GM21526 (cell line): ENCODE measurements at regions not wholly inside any gene's neighbourhood (a gene's known extent, or its start where the extent isn't known, plus 50 kb on each side); places are given as distances from the start of the nearest gene placed in this dataset.

Source experiments
- ATAC-seq: cut with Tn5 transposase; IDR thresholded peaks from one replicate; pipeline ENCODE4 v1.9.1; 2021; ENCODE audit warnings: moderate library complexity; ENCODE audit not compliant: unreplicated experiment, low FRiP score

DNA sequence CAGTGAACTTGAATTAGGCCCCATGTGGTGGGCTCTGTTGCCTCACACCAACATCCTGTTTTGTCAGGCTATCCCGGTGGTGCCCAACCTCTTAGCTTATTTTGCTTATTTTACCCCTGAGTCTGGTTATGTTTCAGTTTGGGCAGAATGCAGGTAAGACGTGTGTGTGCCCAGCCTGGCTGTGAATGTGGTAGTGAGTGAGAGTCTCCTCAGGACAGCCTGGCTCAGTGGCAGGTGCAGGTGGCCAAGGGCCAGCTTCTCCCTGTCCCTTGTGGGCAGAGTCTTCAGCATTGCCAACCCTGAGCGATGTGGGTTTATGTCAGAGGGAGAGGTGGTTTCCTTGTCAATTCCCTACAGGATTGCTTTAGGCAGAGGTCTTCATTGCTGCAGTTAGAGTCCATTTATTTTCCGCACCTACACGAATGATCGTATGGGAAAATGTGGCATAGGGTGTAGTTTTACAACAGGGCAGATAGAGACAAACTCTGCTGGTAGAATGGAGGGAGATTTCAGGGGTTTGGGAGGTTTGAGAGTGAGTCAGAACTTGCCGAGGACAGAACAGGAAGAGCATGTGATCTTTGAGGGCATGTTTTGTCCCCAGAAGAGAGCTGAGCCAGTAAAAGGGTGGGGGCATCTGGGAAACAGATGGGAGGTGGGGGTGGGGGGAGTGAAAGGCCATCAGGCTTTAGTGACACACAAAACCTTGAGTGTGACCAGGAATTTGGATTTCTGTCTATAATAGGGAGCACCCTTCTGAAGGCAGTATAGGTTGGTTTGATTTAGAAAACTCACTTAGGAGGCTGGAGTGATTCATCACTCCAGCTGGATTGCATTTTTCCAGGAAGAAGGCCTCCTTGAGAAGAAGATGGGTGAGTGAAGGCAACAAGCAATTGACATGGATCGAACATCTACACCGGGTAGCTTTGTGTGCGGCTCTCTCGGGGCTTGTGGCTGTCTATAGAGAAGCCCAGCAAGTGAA is 156.2 kb upstream of the CELF4 start:
- no peak for ATAC-seq

GRCh38 chr18:37720663-37721062 is 155.1 kb upstream of the CELF4 start:
- no peak for ATAC-seq

- no peak for ATAC-seq
These were observed 152.1 kb upstream of the CELF4 start for GRCh38 chr18:37717656-37718055.

GRCh38 chr18:37717098-37717497 is 151.5 kb upstream of the CELF4 start:
- ATAC-seq, result no peak

DNA sequence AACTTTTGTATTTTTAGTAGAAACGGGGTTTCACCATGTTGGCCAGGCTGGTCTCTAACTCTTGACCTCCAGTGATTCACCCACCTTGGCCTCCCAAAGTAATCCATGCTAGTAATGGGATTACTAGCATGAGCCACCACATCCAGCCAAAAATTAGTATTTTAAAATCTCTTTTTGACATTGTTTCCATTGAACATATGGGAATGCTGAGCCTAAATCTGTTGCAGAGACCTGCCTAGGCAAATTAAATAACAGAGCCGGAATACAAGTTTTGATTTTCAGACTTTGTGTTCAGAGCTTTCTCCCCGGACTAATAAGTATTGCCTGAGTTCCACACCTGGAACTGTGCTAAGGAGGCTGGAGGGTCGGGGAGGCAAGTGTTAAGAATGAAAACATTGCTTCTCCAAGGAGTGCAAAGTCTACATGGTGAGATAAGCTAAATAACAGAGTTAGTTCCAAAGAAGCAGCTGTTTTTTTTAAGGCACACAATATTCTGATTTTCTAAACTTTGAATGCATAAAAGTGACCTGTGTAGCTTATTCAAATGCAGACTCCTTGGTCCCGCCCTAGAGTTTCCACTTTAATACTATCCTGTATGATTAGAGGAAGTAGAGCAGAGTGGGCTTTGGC is 150.6 kb upstream of the CELF4 start:
- no peak for ATAC-seq

DNA sequence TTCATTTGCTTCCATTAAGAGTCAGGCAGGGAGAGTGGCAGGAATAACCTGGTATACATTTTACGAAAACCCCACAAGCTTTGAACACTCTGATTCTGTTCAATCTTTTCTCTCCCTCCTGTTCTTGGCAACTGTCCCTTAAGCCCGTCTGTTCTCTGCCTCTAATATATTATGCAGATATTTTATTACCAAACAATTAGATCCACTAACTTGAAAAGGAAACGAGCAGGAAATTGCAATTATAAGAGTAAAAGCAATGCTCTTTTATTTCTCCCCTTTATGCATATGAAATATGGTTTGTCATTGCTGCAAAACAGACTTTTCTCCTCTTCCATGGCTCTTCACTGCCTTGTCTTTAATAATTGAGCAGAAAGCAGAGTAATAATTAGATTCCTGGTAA is 149.1 kb upstream of the CELF4 start:
- ATAC-seq, result no peak

- ATAC-seq, result no peak
These were observed 147.2 kb upstream of the CELF4 start for GRCh38 chr18:37712776-37713175.

DNA sequence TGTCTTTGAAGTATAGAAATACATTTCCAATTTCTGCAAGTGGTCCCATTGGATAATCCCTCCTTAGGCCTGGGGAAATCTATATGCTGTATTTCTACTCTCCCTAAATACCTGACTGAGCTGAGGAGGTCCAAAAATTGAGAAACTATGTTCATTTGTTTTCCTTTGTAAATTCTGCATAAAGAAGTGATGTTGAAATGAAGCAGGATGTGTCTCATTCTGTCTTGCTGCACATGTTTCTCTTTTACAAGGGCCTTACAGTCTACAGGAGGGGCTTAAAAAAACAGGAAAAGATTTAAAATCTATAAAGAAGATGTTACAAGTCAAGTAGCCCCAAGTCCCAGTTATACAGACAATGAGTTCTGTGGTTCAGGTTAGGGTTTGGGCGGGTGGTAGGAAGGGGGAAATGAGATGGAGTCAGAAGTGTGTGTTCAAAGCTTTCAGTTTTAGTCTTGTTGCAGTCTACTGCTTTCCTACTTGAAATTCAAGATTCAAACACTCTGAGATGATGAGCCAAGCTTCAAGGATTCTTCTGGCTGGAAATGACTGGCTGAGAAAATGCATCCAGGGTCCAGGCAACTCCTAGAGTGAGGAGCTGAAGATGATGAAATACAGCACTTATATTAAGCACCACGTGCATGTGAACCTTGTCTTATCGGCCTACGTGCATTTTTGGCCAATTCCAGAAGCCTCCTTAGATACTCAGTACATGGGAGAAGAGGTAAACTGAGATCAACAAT is 146.3 kb upstream of the CELF4 start:
- no peak for ATAC-seq

- ATAC-seq, result no peak
These were observed 145.1 kb upstream of the CELF4 start for GRCh38 chr18:37710726-37711125.

GRCh38 chr18:37709740-37710139 is 144.1 kb upstream of the CELF4 start:
- ATAC-seq, result no peak

GRCh38 chr18:37705016-37705415 is 139.4 kb upstream of the CELF4 start:
- ATAC-seq, result no peak

DNA sequence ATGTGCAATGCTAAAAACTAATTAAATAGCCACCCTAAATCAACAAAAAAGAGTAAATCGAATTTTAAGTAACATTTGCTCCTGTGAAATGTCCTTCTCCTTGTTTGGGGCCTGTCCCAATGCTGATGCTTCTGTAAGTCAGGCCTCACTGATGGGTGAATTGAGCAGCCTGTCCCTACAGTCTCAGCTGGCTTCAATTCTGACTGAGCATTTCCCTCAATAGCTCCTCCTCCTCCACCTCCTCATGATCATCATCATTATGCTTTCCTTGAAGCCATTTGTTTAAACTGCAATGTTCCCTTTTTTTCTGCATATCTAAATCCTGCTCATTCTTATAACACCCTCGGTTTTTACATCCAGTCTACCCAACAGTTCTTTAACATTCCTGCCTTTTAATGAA is 137.2 kb upstream of the CELF4 start:
- ATAC-seq, result no peak

DNA sequence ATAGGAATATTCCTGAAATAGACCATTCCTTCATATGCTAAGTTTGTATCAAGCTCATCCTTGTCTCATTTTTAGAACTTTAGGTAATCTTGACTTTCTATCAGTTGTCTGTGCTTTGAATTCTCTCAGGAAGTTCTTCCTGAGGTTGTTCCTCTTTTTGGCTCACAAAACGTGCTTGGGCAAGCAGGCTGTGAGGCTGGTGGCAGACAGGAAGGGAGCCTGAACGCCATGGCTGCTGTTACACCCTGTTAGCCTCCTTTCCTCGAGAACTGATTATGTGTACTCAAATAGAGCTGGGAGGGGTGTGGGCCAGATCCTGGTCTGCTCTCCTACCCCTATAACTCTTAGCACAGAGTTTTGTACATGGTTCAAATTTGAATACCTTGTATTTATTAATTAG is 136.4 kb upstream of the CELF4 start:
- ATAC-seq, result no peak

DNA sequence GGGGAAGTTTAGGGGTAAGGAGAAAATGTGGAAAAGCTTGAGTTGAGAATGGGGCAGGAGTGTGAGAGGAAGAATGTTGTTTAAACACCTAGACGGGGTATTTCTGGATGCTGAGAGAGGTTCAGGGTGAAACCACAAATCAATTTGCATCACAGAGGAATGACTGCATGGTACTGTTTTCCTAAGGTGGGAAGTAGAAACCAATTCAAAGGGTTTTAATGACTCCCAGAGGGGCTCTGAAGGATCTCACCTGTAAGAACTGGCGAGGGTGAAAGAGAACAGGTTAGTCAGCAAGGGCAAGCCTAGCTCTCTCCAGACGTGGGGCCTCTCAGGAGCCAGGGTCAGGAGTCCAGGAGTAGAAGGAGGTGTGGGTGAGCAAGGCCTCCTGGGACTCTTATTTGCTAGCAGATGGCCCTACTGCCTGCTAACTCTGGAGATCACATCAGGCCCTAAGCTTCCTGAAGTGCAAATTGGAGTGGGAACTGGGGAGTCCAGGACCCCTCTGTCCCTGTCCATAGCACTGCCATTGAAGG is 133.0 kb upstream of the CELF4 start:
- ATAC-seq, result no peak

GRCh38 chr18:37694516-37694915 is 128.9 kb upstream of the CELF4 start:
- ATAC-seq, result no peak

GRCh38 chr18:37691162-37691561 is 125.6 kb upstream of the CELF4 start:
- no peak for ATAC-seq

DNA sequence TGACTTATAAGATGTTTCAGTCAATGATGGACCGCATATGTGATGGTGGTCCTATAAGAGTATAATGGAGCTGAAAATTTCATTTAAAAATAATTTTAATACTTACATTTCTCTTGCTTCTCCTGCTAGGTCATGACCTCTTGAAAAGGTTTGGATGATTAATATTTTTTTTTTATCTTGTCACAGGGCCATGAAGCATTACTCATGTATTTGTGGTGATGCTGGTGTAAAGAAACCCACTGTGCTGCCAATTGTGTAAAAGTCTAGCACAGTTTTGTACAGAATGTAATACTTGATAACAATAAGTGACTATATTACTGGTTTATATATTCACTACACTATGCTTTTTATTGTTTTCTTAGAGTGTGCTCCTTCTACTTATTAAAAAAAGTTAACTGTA is 124.2 kb upstream of the CELF4 start:
- ATAC-seq, result no peak

- no peak for ATAC-seq
These were observed 119.0 kb upstream of the CELF4 start for GRCh38 chr18:37684590-37684989.

GRCh38 chr18:37684183-37684582 is 118.6 kb upstream of the CELF4 start:
- no peak for ATAC-seq

DNA sequence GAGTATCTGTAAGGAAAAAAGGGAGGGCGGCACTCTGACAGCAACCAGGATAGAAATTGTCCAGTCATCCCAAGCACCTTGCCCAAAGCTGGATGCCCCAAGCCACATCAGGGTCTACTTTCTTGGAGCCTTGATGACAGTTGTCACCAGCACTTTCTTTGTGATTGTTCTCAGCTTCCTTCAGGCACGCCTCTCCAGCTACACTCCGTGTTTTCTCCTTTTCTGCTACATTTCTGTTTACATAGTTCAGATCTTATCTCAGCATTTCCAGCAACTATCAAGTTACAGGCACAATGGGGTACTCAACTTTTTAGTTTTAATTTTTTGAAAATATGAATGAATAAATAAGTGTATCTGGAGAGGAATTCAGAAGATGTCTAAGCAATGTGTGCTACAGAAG is 115.3 kb upstream of the CELF4 start:
- ATAC-seq, result no peak

DNA sequence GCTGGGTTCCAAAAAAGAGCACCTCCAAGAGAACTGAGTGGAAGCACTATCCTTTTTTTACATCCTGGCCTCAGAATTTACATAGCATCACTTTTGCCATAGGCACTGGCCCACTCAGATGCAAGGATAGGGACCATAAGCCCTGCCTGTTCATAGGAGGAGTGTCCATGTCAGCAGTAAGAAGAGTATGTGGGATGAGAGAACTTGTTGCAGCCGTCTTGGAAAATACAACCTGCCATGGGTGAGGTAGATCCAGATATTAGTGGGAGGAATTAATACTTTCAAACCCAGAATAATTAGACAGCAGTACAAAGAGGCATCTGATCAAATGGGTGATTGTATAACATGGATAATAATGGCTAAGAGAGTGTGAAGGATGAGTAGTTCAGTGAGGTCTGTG is 110.7 kb upstream of the CELF4 start:
- ATAC-seq, result no peak
